HG03432 (cell line): ENCODE measurements at regions not wholly inside any gene's neighbourhood (a gene's known extent, or its start where the extent isn't known, plus 50 kb on each side); places are given as distances from the start of the nearest gene placed in this dataset.

ENCODE experiments used
- ATAC-seq: cut with Tn5 transposase; IDR thresholded peaks from one replicate; pipeline ENCODE4 v1.9.1; 2021; ENCODE audit warnings: mild to moderate bottlenecking, moderate library complexity; ENCODE audit not compliant: unreplicated experiment

GRCh38 chr12:115519359-115519758 is 758.1 kb downstream of the MED13L start:
- ATAC-seq: no peak

- no peak for ATAC-seq
These were observed 759.6 kb downstream of the MED13L start for GRCh38 chr12:115517913-115518312.

DNA sequence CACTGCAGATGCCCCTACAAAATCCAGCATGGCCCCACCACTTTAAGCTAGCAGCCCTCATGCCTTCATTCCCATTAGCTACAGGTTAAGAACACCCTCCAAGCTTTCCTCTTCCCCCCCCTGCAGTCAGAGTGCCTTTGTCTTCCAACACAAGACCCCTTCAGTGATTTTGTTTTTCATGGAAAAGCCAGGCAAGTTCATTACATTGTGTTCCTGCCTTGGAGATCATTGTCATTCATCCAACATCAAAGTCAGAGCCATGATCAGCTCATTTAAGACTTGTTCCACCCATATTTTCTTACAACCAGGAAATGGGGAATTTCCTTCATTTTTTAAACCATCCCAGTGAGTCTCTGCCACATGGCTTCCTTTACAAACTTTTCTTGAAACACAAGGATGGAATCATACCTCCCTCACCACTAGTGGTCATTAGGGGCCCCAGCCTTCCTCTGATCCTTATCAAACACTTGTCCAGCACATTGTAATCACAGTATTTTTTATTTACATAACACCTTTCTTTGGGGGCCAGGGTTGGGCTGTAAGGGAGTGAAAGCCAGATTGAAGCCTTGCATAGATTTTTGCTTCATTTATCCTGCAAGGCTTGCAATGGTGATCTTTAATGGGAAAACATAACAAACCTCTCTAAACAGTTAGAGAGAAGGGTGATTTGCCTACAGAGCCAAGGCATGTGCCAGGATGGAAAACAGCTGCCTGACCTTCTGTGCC is 765.3 kb downstream of the MED13L start:
- ATAC-seq: no peak

- ATAC-seq: no peak
These were observed 766.2 kb downstream of the MED13L start for GRCh38 chr12:115511305-115511704.

DNA sequence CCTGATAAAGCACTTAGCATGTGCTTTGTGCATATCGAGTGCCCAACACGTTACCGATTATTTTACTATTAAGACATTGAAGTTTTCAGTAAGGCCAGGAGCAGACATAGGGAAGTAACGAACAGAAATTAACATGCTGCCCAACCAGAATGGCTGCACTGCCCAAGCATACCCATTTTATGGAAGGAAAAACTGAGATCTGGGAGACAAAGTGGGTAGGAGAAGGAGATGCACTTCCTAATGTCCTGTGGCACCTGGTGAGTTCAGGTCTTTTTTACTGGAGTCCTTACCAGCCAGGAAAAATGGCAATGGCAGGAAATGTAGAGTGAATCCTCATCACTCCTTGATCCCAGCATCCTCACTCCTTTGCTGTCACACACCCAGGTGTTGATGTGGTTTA is 768.5 kb downstream of the MED13L start:
- no peak for ATAC-seq

DNA sequence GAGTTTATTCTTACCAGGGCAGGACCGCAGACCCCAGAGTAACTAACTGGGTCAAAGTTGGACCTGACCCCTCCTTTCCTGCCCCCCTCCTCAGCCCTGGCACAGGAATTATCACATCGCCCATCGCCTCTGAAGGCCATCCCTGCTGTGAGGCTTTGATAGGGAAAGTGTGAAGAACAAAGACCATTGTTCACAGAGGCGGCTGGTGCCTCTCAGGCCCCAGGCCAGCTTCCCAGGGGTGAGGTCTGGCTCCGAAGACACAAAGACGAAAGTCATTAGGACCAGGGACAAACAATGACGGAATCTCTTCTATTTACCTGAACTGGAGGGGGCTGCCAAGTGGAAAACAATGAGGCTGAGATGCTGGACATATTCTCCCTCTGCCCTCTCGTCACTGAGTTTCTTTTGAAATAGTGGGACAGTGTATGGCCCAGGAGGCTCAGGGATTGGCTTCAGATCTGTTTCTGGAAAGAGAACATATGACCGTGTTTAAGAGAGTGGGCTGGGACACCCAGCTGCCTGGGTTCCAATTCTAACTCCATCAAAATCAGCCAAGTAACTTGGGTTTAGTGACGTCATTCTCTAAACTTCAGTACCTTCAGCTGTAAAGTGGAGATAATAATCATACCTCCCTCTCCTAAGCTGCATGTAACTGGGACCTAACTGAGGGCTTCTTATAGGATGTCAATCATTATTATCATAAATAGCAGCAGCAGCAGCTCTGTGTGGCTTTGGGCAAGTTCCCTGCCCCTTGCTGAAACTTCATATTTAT is 769.4 kb downstream of the MED13L start:
- no peak for ATAC-seq

DNA sequence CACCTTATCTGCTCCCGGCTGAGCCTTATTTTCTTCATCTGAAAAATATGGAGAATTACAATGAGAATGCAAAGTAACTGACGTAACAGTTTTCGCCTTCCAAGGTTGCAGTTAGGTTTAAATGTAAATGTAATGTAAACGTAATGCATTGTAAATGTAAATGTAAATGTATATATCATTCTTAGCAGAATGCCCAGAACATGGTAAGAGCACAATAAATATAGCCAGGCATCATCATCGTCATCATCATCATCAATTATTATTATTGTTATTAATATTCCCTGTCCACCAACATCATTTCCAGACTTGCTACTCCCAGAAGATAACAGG is 770.0 kb downstream of the MED13L start:
- no peak for ATAC-seq

GRCh38 chr12:115506822-115507559 is 770.5 kb downstream of the MED13L start:
- no peak for ATAC-seq

- peak; percentile 84 for ATAC-seq
These were observed 772.9 kb downstream of the MED13L start for GRCh38 chr12:115504306-115505290.

DNA sequence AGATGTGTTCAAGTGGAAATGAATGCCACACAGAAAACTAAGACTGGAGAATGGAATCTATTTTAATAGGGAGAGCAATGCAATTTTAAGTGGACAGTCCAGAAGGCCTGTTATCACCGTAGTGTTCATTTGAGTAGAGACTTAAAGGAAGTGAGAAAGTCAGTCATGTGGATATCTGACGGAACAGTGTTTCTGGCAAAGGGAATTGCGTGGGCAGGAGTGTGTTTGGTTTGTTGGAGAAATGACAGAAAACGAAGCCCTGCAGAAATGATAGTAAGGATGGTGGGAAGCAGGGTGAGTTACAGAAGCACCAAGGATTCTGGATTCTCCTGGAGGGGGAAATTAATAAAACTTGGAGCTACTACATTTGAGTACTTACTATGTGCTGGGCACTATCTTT is 776.6 kb downstream of the MED13L start:
- no peak for ATAC-seq

DNA sequence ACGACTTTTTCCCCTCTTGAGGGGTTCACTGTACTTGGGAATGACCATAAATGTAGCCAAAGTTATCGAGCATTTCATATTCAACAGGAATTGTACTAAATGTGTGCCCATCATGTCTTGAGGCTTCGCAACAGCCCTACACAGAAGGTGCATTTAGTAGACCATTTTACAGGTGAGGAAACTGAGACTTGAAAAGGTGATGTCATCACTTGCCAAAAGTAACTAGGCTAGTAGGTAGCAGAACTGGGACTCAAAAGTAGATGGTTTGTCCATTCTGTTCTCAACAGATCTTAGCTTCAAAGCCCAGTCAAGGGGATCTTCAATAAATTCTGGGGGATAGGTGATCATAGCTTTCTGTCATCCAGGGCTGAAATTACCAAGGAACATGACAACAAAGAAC is 782.2 kb downstream of the MED13L start:
- ATAC-seq: no peak

GRCh38 chr12:115492553-115492952 is 784.9 kb downstream of the MED13L start:
- no peak for ATAC-seq

GRCh38 chr12:115491511-115492250 is 785.8 kb downstream of the MED13L start:
- no peak for ATAC-seq

GRCh38 chr12:115489253-115489652 is 788.2 kb downstream of the MED13L start:
- no peak for ATAC-seq

DNA sequence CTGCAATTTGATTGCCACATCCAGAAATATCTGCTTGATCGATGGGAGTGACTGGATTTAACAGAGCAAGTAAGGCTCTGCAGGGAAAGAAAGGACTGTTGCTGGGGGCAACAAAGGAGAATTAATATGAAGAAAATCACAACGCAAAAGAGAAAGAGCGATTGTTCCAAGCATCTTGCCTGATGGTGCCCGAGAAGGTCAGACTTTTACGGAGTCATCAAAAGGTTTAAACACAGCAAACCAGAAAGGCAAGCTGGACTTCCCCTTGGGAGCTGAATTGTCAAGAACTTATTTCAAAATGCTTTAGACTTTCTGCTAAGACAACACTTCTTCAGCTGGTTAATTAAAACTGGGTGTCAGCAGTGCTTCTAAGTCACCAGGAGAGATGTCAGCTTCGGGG is 791.5 kb downstream of the MED13L start:
- no peak for ATAC-seq

DNA sequence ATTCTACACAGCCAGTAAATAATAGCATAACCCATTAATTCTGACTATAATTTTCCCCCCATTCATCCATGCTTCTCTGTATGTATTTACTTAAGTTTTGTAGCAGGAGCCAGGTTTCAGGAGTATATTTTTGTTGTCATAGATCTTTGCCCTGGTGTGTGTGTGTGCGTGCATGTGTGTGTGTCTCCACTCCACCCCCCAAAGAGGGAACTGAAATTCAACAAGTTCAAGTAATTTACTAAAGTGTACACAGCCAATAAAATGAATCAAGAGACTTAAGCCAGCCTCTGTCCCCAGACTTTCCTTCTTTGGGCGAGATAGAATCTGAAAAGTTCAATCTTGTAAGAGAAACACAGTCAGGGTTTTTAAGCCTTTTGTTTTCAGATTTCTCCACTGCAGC is 792.0 kb downstream of the MED13L start:
- no peak for ATAC-seq

DNA sequence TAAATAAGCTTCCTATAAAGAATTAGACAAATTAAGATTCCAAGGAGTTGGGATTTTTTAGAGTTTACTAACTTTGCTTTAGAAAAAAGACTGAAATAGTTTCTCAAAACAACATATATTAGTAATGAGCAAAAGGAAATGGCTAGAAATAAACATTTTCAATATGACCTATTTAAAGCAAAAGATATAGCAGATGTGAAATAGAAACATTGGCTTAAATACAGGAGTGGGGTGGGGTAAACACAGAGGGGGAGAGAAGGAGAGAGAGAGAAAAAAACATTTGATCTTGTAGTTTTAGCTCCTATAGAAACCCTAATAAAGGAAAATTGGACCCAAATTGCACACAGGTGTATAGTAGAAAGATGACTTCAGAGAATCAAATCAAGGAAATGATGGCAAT is 794.5 kb downstream of the MED13L start:
- no peak for ATAC-seq

DNA sequence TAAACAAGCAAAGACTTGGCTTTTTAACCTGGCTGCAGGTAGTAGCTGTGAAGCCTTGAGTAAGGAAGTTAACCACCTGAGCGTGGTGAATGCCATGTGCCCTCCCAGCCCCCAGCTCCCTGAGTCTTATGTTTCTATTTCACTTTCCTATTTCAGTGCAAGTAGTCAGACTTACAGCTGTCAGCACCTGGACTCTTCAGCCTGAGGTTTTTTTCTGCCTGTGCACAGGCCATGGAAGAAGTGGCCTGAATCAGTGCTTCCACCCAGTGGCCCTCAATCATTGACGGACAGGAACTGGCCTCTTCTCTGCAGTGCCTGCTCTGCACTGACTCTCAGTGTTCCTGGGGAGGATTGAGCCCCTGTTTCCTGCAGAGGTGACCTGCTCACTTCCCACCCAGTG is 796.4 kb downstream of the MED13L start:
- peak; percentile 87 for ATAC-seq

- no peak for ATAC-seq
These were observed 794.5 kb upstream of the TBX3 start for GRCh38 chr12:115478505-115478904.
